ENCODE measurements at regions not wholly inside any gene's neighbourhood (a gene's known extent, or its start where the extent isn't known, plus 50 kb on each side); places are given as distances from the start of the nearest gene placed in this dataset.

DNA sequence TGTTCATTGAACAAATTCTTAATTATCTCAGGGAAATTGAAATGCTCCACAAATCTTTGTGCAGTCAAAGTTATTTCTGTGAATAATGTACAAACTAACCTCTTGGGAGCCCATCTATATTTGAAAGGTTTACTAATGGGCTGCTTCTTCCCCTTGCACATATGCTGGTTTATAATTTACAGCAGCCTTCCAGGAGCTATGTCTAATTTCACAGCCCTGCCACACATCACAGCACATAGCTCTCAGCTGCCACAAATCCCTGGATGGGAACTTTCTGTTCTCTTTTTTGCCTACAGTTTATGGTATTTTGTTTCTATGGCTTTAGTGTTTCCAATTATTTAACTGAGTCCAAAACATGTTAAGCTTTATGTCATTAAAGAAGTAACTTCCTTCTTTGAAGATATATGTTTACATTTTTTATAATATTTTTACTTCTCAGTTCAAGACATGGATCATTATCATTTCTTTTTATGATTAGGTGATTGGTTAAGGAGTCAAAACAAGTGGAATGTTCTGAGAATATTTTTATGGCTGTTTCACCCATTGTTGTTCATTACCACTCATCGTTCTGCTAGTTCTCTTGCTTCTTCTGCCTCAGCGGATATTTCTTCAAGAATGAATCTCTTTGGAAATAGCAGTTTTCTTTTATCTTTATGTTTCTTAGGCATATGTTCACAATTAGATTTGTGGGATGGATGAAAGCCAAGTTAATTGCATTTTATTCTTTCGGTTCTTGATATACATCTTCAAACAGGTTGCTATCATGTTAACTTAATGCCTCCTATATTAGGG lies 475.6 kb upstream of the MIS18BP1 start:
- no peak for TF ChIP-seq POLR2AphosphoS5 (IDR thresholded peaks at IDR 0.05; ENCODE audit: low read depth)
- no peak for TF ChIP-seq EZH2 (IDR thresholded peaks at IDR 0.05; ENCODE audit: low read depth, unreplicated experiment)
- no peak for TF ChIP-seq CTCF (conservative IDR thresholded peaks at IDR 0.05; ENCODE audit: low read depth in 2 of 2)
- no peak for TF ChIP-seq EZH2phosphoT487 (IDR thresholded peaks at IDR 0.05; ENCODE audit: unreplicated experiment)
- TF ChIP-seq, protein P1, sequence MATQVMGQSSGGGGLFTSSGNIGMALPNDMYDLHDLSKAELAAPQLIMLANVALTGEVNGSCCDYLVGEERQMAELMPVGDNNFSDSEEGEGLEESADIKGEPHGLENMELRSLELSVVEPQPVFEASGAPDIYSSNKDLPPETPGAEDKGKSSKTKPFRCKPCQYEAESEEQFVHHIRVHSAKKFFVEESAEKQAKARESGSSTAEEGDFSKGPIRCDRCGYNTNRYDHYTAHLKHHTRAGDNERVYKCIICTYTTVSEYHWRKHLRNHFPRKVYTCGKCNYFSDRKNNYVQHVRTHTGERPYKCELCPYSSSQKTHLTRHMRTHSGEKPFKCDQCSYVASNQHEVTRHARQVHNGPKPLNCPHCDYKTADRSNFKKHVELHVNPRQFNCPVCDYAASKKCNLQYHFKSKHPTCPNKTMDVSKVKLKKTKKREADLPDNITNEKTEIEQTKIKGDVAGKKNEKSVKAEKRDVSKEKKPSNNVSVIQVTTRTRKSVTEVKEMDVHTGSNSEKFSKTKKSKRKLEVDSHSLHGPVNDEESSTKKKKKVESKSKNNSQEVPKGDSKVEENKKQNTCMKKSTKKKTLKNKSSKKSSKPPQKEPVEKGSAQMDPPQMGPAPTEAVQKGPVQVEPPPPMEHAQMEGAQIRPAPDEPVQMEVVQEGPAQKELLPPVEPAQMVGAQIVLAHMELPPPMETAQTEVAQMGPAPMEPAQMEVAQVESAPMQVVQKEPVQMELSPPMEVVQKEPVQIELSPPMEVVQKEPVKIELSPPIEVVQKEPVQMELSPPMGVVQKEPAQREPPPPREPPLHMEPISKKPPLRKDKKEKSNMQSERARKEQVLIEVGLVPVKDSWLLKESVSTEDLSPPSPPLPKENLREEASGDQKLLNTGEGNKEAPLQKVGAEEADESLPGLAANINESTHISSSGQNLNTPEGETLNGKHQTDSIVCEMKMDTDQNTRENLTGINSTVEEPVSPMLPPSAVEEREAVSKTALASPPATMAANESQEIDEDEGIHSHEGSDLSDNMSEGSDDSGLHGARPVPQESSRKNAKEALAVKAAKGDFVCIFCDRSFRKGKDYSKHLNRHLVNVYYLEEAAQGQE (IDR thresholded peaks at IDR 0.05; ENCODE audit: unreplicated experiment) = no peak
- no peak for TF ChIP-seq CREB1 (CRISPR knock-in tag; IDR thresholded peaks at IDR 0.05; ENCODE audit: low read depth)
- no peak for TF ChIP-seq ETS1 (IDR thresholded peaks at IDR 0.05)
- TF ChIP-seq JUNB (IDR thresholded peaks at IDR 0.05; ENCODE audit: unreplicated experiment) = no peak
- TF ChIP-seq NANOG (IDR thresholded peaks at IDR 0.05; ENCODE audit: borderline replicate concordance) = no peak
- no peak for TF ChIP-seq STAT1 (IDR thresholded peaks at IDR 0.05; ENCODE audit: unreplicated experiment)

Measured in GM23338 (cell line).